Prostate gland (tissue), 2 donors: ENCODE measurements at regions not wholly inside any gene's neighbourhood (a gene's known extent, or its start where the extent isn't known, plus 50 kb on each side); places are given as distances from the start of the nearest gene placed in this dataset.

Experiments used
- POLR2AphosphoS5 ChIP-seq: sonication (generic); formaldehyde crosslinking; IDR thresholded peaks from one replicate; pipeline ENCODE4 v1.6.1; 2017; ENCODE audit warnings: antibody characterized with exemption
- TF ChIP-seq, protein P1 (sequence below), 4 experiments: fragments of 200-600 bp in 2 of 4; fragments of 450-650 bp in 2 of 4; sonication (generic) in 2 of 4; IDR thresholded peaks; 1 replicate in 3 of 4; 2 replicates in 1 of 4; pipeline ENCODE4 v1.5.1; 2016 to 2019; ENCODE audit warnings: antibody characterized with exemption in 4 of 4, mild to moderate bottlenecking in 2 of 4, moderate library complexity in 2 of 4

DNA sequence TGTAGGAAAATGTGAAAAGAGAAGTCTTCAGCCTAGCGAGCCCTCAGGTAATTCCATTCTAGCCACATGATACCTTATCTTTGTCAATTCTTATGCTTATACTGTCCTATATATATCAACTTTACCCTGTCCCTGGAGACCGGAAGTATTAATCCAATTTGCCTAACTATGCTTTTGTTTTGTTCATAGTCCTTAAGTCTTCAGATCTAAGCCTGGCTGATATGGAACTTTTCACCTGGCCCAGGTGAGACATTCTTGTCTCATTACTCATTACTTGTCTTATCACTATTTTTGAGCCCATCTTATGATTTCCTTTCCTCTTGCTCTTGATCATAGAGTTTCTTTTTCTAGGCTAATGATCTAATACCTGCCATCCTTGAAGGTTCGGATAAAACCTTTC is 194.1 kb upstream of the FANCL start:
- no peak for TF ChIP-seq POLR2AphosphoS5
- TF ChIP-seq, protein P1, sequence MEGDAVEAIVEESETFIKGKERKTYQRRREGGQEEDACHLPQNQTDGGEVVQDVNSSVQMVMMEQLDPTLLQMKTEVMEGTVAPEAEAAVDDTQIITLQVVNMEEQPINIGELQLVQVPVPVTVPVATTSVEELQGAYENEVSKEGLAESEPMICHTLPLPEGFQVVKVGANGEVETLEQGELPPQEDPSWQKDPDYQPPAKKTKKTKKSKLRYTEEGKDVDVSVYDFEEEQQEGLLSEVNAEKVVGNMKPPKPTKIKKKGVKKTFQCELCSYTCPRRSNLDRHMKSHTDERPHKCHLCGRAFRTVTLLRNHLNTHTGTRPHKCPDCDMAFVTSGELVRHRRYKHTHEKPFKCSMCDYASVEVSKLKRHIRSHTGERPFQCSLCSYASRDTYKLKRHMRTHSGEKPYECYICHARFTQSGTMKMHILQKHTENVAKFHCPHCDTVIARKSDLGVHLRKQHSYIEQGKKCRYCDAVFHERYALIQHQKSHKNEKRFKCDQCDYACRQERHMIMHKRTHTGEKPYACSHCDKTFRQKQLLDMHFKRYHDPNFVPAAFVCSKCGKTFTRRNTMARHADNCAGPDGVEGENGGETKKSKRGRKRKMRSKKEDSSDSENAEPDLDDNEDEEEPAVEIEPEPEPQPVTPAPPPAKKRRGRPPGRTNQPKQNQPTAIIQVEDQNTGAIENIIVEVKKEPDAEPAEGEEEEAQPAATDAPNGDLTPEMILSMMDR (IDR thresholded peaks at IDR 0.05): no peak
